CD4-positive, alpha-beta memory T cell (primary cell): ENCODE measurements at regions not wholly inside any gene's neighbourhood (a gene's known extent, or its start where the extent isn't known, plus 50 kb on each side); places are given as distances from the start of the nearest gene placed in this dataset.
"Not testable (repeated sequence)": the region's sequence is repeated elsewhere in the genome, so short reads cannot be mapped to it uniquely, and the experiment has no call there.

Experiments
- CTCF ChIA-PET: fragments of 350-600 bp; sonication (Branson Sonifier 250); formaldehyde crosslinking; loops from one replicate; lab custom pipeline; 2021; ENCODE audit warnings: inconsistent platforms; ENCODE audit not compliant: partially characterized antibody; lab: Charles Lee
- POLR2A ChIA-PET: fragments of 350-600 bp; sonication (Branson Sonifier 250); formaldehyde crosslinking; loops from one replicate; lab custom pipeline; 2021; ENCODE audit not compliant: partially characterized antibody; lab: Charles Lee
- DNase-seq, 5 donors: peaks; one replicate each; pipeline versions ENCODE4 v3.0.0 to v3.0.0-alpha.2; 2020 to 2022; ENCODE audit warnings: mixed read lengths in 1 of 5
- H3K27ac ChIP-seq: one replicate; pipeline ENCODE4 v1.7.0; 2013; ENCODE audit warnings: low read depth, low read length
- H3K27me3 ChIP-seq: 2 replicates; pipeline ENCODE4 v1.7.0; 2013; ENCODE audit warnings: mild to moderate bottlenecking, low read length, moderate library complexity; ENCODE audit not compliant: insufficient read depth
- H3K36me3 ChIP-seq: 2 replicates; pipeline ENCODE4 v1.7.0; 2013; ENCODE audit warnings: mild to moderate bottlenecking, low read length, moderate library complexity; ENCODE audit not compliant: insufficient read depth
- H3K4me1 ChIP-seq: 2 replicates; pipeline ENCODE4 v1.7.0; 2013; ENCODE audit warnings: mild to moderate bottlenecking, low read length, moderate library complexity; ENCODE audit not compliant: insufficient read depth
- H3K4me3 ChIP-seq, 2 donors: one replicate each; pipeline ENCODE4 v1.7.0; 2013; ENCODE audit warnings: low read length in 2 of 2, mild to moderate bottlenecking in 1 of 2
- H3K9me3 ChIP-seq, 2 donors: one replicate each; pipeline ENCODE4 v1.7.0; 2013; ENCODE audit warnings: low read length in 2 of 2, control low read depth in 1 of 2; ENCODE audit not compliant: control insufficient read depth in 1 of 2
- H3K27ac Mint-ChIP-seq, 7 donors: one replicate each; pipeline ENCODE4 v1.8.0; 2020 to 2021; ENCODE audit warnings: mixed read lengths in 7 of 7, mild to moderate bottlenecking in 6 of 7, inconsistent platforms in 3 of 7, moderate library complexity in 3 of 7
- H3K27me3 Mint-ChIP-seq, 2 donors: one replicate each; pipeline ENCODE4 v1.8.0; 2020 to 2021; ENCODE audit warnings: mixed read lengths in 2 of 2
- H3K36me3 Mint-ChIP-seq, 2 donors: one replicate each; pipeline ENCODE4 v1.8.0; 2020 to 2021; ENCODE audit warnings: mixed read lengths in 2 of 2, inconsistent platforms in 1 of 2, mild to moderate bottlenecking in 1 of 2
- H3K4me1 Mint-ChIP-seq, 4 donors: one replicate each; pipeline ENCODE4 v1.8.0; 2020 to 2021; ENCODE audit warnings: mixed read lengths in 4 of 4, mild to moderate bottlenecking in 1 of 4
- H3K4me3 Mint-ChIP-seq, 8 donors: one replicate each; pipeline ENCODE4 v1.8.0; 2020 to 2021; ENCODE audit warnings: mixed read lengths in 8 of 8, mild to moderate bottlenecking in 7 of 8, moderate library complexity in 6 of 8, inconsistent platforms in 3 of 8
- H3K9me3 Mint-ChIP-seq, 8 donors: one replicate each; pipeline ENCODE4 v1.8.0; 2020 to 2021; ENCODE audit warnings: mixed read lengths in 8 of 8, mild to moderate bottlenecking in 5 of 8, inconsistent platforms in 3 of 8, moderate library complexity in 1 of 8
- intact Hi-C: fragments of 100-400 bp; cut with micrococcal nuclease; formaldehyde crosslinking; loops from one replicate; pipeline ENCODE4 v1.15.1; 2023

DNA sequence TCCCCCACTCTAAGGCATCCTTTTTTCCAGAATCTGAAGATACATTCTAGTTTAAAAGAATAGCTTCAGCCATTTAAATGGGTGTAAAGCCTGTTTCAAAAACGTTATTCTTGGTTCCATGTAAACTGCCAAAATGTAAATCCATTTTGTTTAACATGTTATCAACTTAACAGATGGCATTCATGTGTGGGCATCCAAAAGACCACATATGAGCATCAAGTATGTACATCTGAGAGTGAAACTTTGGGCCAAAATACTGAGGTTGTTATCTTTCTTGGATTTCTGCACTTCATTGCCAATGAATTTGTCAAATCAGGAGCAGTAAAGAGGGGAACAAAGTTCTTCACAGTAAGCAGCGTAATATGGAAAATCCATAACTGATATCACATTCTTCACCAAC is 395.4 kb downstream of the ZNF804A start:
- Mint-ChIP-seq H3K9me3 (peaks cover 0 to 4% (median 0%) of the 10 kb centered on the region in 8 donors), H3K27ac (no peak overlapping the region), H3K4me3 (no peak overlapping the region), H3K4me1 (no peaks in the 10 kb centered on the region), H3K27me3 (no peaks in the 10 kb centered on the region), H3K36me3 (no peaks in the 10 kb centered on the region)
- intact Hi-C loops, result no loop called here
- H3K27ac ChIP-seq, result no peak overlapping the region
- ChIA-PET CTCF (no interaction called here), POLR2A (no interaction called here)
- no peak overlapping the region for H3K4me3 ChIP-seq
- H3K36me3 ChIP-seq, result no peaks in the 10 kb centered on the region
- no peaks in the 10 kb centered on the region for H3K4me1 ChIP-seq
- H3K27me3 ChIP-seq, result no peaks in the 10 kb centered on the region
- H3K9me3 ChIP-seq, result no peaks in the 10 kb centered on the region
- DNase-seq, result no peak

GRCh38 chr2:185006481-185006880 is 408.2 kb downstream of the ZNF804A start:
- CTCF ChIA-PET, result no interaction called here
- no peak overlapping the region for H3K4me3 ChIP-seq
- H3K36me3 ChIP-seq, result no peaks in the 10 kb centered on the region
- H3K4me1 Mint-ChIP-seq, result no peaks in the 10 kb centered on the region
- no peaks in the 10 kb centered on the region for H3K27me3 Mint-ChIP-seq
- H3K9me3 Mint-ChIP-seq, result peaks cover 3 to 34% (median 19%) of the 10 kb centered on the region in 8 donors
- POLR2A ChIA-PET, result no interaction called here
- H3K27ac ChIP-seq, result no peak overlapping the region
- intact Hi-C loops, result no loop called here
- H3K36me3 Mint-ChIP-seq, result peaks cover 0 to 3% of the 10 kb centered on the region in 2 donors
- H3K9me3 ChIP-seq, result peaks cover 0 to 3% of the 10 kb centered on the region in 2 donors
- no peaks in the 10 kb centered on the region for H3K27me3 ChIP-seq
- DNase-seq, result peak in 1 of 5 donors; percentile 22
- no peaks in the 10 kb centered on the region for H3K4me1 ChIP-seq
- H3K4me3 Mint-ChIP-seq, result no peak overlapping the region
- H3K27ac Mint-ChIP-seq, result no peak overlapping the region

DNA sequence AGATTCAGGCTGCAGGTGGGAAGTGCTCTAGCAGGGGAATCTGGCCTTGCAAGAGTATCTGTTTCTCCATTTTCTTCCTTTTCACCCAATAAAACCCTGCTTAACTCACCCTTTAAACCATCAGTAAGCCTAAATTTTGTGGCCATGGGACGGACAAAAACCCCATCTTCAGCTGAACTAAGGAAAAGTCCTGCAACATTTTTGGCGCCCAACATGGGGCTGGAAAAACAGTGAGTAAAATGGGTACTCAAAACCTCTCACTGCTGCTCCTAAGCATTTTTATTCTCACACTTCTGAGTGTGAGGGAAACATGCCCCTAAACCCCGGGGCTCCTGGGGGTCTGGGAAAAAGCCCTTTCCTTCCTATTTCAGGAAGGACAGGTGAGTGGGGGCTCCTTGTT is 414.3 kb downstream of the ZNF804A start:
- CTCF ChIA-PET, result no interaction called here
- DNase-seq, result no peak
- Mint-ChIP-seq H3K36me3 (peaks cover 0 to 5% of the 10 kb centered on the region in 2 donors), H3K4me1 (no peaks in the 10 kb centered on the region), H3K9me3 (peaks cover 2 to 58% (median 28%) of the 10 kb centered on the region in 8 donors), H3K27me3 (no peaks in the 10 kb centered on the region), H3K27ac (no peak overlapping the region), H3K4me3 (no peak overlapping the region)
- Histone ChIP-seq H3K4me1 (no peaks in the 10 kb centered on the region), H3K4me3 (no peak overlapping the region), H3K36me3 (no peaks in the 10 kb centered on the region), H3K9me3 (peaks cover 0 to 12% of the 10 kb centered on the region in 2 donors), H3K27me3 (no peaks in the 10 kb centered on the region), H3K27ac (no peak overlapping the region)
- intact Hi-C loops, result no loop called here
- POLR2A ChIA-PET, result no interaction called here

- H3K4me3 Mint-ChIP-seq, result no peak overlapping the region
- no peak overlapping the region for H3K27ac Mint-ChIP-seq
- Histone ChIP-seq H3K27me3 (no peaks in the 10 kb centered on the region), H3K9me3 (peaks cover 0 to 12% of the 10 kb centered on the region in 2 donors), H3K4me3 (no peak overlapping the region), H3K4me1 (no peaks in the 10 kb centered on the region), H3K27ac (no peak overlapping the region), H3K36me3 (no peaks in the 10 kb centered on the region)
- H3K4me1 Mint-ChIP-seq, result no peaks in the 10 kb centered on the region
- POLR2A ChIA-PET, result no interaction called here
- H3K9me3 Mint-ChIP-seq, result peaks cover 2 to 58% (median 28%) of the 10 kb centered on the region in 8 donors
- H3K27me3 Mint-ChIP-seq, result no peaks in the 10 kb centered on the region
- peaks cover 0 to 5% of the 10 kb centered on the region in 2 donors for H3K36me3 Mint-ChIP-seq
- no peak for DNase-seq
- intact Hi-C loops, result no loop called here
- CTCF ChIA-PET, result no interaction called here
These were observed 415.7 kb downstream of the ZNF804A start for GRCh38 chr2:185014076-185014475.

GRCh38 chr2:185025891-185026290 is 427.6 kb downstream of the ZNF804A start:
- H3K27ac ChIP-seq, H3K4me1 ChIP-seq, POLR2A ChIA-PET, H3K4me3 ChIP-seq, CTCF ChIA-PET, intact Hi-C loops, DNase-seq, H3K4me1 Mint-ChIP-seq, H3K36me3 ChIP-seq, H3K27me3 Mint-ChIP-seq, H3K36me3 Mint-ChIP-seq, H3K9me3 ChIP-seq, H3K4me3 Mint-ChIP-seq, H3K27ac Mint-ChIP-seq, H3K27me3 ChIP-seq: not testable (repeated sequence)
- H3K9me3 Mint-ChIP-seq, result peaks cover 2 to 19% (median 4%) of the 10 kb centered on the region in 8 donors

- intact Hi-C loops, result no loop called here
- Histone ChIP-seq H3K4me3 (no peak overlapping the region), H3K9me3 (no peaks in the 10 kb centered on the region), H3K27ac (no peak overlapping the region), H3K36me3 (no peaks in the 10 kb centered on the region), H3K27me3 (no peaks in the 10 kb centered on the region), H3K4me1 (no peaks in the 10 kb centered on the region)
- Mint-ChIP-seq H3K27me3 (no peaks in the 10 kb centered on the region), H3K4me1 (no peaks in the 10 kb centered on the region), H3K9me3 (peaks cover 3 to 25% (median 13%) of the 10 kb centered on the region in 8 donors), H3K4me3 (no peak overlapping the region), H3K27ac (no peak overlapping the region), H3K36me3 (no peaks in the 10 kb centered on the region)
- POLR2A ChIA-PET, result no interaction called here
- CTCF ChIA-PET, result no interaction called here
- DNase-seq, result no peak
These were observed 437.6 kb downstream of the ZNF804A start for GRCh38 chr2:185035906-185036305.

- ChIA-PET CTCF (no interaction called here), POLR2A (no interaction called here)
- H3K36me3 Mint-ChIP-seq, result no peaks in the 10 kb centered on the region
- DNase-seq, result no peak
- H3K27me3 Mint-ChIP-seq, result no peaks in the 10 kb centered on the region
- H3K27me3 ChIP-seq, result no peaks in the 10 kb centered on the region
- intact Hi-C loops, result no loop called here
- no peaks in the 10 kb centered on the region for H3K4me1 Mint-ChIP-seq
- H3K4me1 ChIP-seq, result no peaks in the 10 kb centered on the region
- peaks cover 5 to 37% (median 21%) of the 10 kb centered on the region in 8 donors for H3K9me3 Mint-ChIP-seq
- no peak overlapping the region for H3K27ac Mint-ChIP-seq
- no peak overlapping the region for H3K27ac ChIP-seq
- H3K9me3 ChIP-seq, result no peaks in the 10 kb centered on the region
- H3K36me3 ChIP-seq, result no peaks in the 10 kb centered on the region
- H3K4me3 ChIP-seq, result no peak overlapping the region
- no peak overlapping the region for H3K4me3 Mint-ChIP-seq
These were observed 446.1 kb downstream of the ZNF804A start for GRCh38 chr2:185044323-185044874.

DNA sequence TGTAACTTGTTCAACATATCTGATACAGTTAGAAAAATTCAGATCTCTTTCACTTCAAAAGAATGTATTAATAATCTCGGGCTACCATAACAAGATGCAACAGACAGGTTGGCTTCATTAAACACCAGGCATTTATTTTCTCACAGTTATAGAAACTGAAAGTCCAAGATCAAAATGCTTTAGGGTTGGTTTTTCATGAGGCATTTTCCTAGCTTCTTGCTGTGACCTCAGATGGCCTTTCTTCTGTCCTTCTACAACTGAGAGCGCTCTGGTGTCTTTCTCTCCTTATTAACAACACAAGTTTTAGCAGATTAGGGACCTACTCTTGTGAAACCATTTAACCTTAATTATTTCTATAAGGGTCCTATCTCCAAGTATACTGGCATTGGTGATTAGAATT is 452.5 kb downstream of the ZNF804A start:
- no peaks in the 10 kb centered on the region for H3K4me1 ChIP-seq

More for the DNA sequence above, 452.5 kb downstream of the ZNF804A start:
- no peak overlapping the region for H3K4me3 Mint-ChIP-seq
- H3K27ac ChIP-seq, result no peak overlapping the region
- H3K4me1 Mint-ChIP-seq, result no peaks in the 10 kb centered on the region
- no peaks in the 10 kb centered on the region for H3K36me3 ChIP-seq
- intact Hi-C loops, result no loop called here
- H3K9me3 ChIP-seq, result no peaks in the 10 kb centered on the region
- H3K4me3 ChIP-seq, result no peak overlapping the region
- ChIA-PET POLR2A (no interaction called here), CTCF (no interaction called here)
- no peaks in the 10 kb centered on the region for H3K36me3 Mint-ChIP-seq
- peaks cover 0 to 14% (median 4%) of the 10 kb centered on the region in 8 donors for H3K9me3 Mint-ChIP-seq
- DNase-seq, result no peak
- no peak overlapping the region for H3K27ac Mint-ChIP-seq
- H3K27me3 ChIP-seq, result no peaks in the 10 kb centered on the region
- no peaks in the 10 kb centered on the region for H3K27me3 Mint-ChIP-seq
